GM12878 (cell line): ENCODE measurements at regions not wholly inside any gene's neighbourhood (a gene's known extent, or its start where the extent isn't known, plus 50 kb on each side); places are given as distances from the start of the nearest gene placed in this dataset.

ENCODE experiments used
- ATAC-seq: fragments of 200-7000 bp; cut with Tn5 transposase; 3 replicates; pipeline ENCODE4 v1.9.1; 2020; ENCODE audit warnings: mild to moderate bottlenecking, moderate library complexity
- BruUV-seq: library from RNA; stranded (reverse); fragments of 400-500 nt; replicated peaks from 2 replicates; lab custom pipeline; 2021; lab: Mats Ljungman, UMichigan
- CTCF ChIA-PET: fragments of 300-600 bp; sonication (Branson Sonifier 250); formaldehyde crosslinking; extraction: SDS; loops from one replicate; lab custom pipeline; 2021; ENCODE audit warnings: inconsistent platforms; lab: Yijun Ruan, JAX
- POLR2A ChIA-PET: fragments of 350-600 bp; formaldehyde crosslinking; extraction: SDS; loops from one replicate; lab custom pipeline; 2021; ENCODE audit warnings: inconsistent platforms; lab: Charles Lee
- RAD21 ChIA-PET: fragments of 300-600 bp; sonication (Branson Sonifier 250); formaldehyde crosslinking; loops from one replicate; lab custom pipeline; 2023; ENCODE audit warnings: antibody characterized with exemption; ENCODE audit not compliant: unreplicated experiment; lab: Charles Lee
- SMC1A ChIA-PET: fragments of 300-600 bp; sonication (Branson Sonifier 250); formaldehyde crosslinking; loops from one replicate; lab custom pipeline; 2023; ENCODE audit not compliant: unreplicated experiment, uncharacterized antibody; lab: Charles Lee
- DNase-seq: peaks from one replicate; pipeline ENCODE4 v3.0.0-alpha.2; 2011; ENCODE audit warnings: low read depth, low spot score
- FAIRE-seq: peaks from 3 replicates; lab custom pipeline; 2011; peaks lifted over from hg19 to GRCh38; lab: Jason Lieb, UNC
- H2AFZ ChIP-seq: 2 replicates; pipeline ENCODE4 v1.6.0; 2011; ENCODE audit warnings: low read depth, low read length, control low read depth; ENCODE audit not compliant: control insufficient read depth
- H3K27ac ChIP-seq: 2 replicates; pipeline ENCODE4 v1.5.1; 2011; ENCODE audit warnings: control low read depth; ENCODE audit not compliant: control insufficient read depth, insufficient read depth
- H3K27me3 ChIP-seq, 2 experiments: replicated peaks in 1 of 2; 2 replicates each; pipeline versions ENCODE4 v1.6.0 to v1.6.1; 2011; ENCODE audit warnings: low read length in 1 of 2; ENCODE audit not compliant: control insufficient read depth in 2 of 2, insufficient read depth in 2 of 2
- H3K36me3 ChIP-seq, 2 experiments: 2 replicates each; pipeline ENCODE4 v1.5.1; 2011; ENCODE audit warnings: low read length in 1 of 2; ENCODE audit not compliant: control insufficient read depth in 2 of 2, insufficient read depth in 2 of 2
- H3K4me1 ChIP-seq: 2 replicates; pipeline ENCODE4 v1.6.1; 2011; ENCODE audit warnings: mild to moderate bottlenecking, low read length, moderate library complexity, mixed read lengths; ENCODE audit not compliant: control insufficient read depth, insufficient read depth
- H3K4me2 ChIP-seq: 2 replicates; pipeline ENCODE4 v1.6.0; 2011; ENCODE audit warnings: control low read depth; ENCODE audit not compliant: control insufficient read depth, insufficient read depth
- H3K4me3 ChIP-seq: fragments of 200-600 bp; sonication (generic); 2 replicates; pipeline ENCODE4 v1.5.1; 2016
- H3K79me2 ChIP-seq: 2 replicates; pipeline ENCODE4 v1.6.0; 2011; ENCODE audit warnings: low read length; ENCODE audit not compliant: control insufficient read depth, insufficient read depth
- H3K9ac ChIP-seq: 2 replicates; pipeline ENCODE4 v1.8.0; 2011; ENCODE audit warnings: low read length, control low read depth, mixed read lengths; ENCODE audit not compliant: control insufficient read depth, insufficient read depth
- H3K9me3 ChIP-seq: replicated peaks from 3 replicates; pipeline ENCODE4 v1.5.1; 2011; ENCODE audit warnings: mild to moderate bottlenecking, low read length; ENCODE audit not compliant: control insufficient read depth, insufficient read depth
- H4K20me1 ChIP-seq: 2 replicates; pipeline ENCODE4 v1.6.0; 2011; ENCODE audit not compliant: control insufficient read depth, insufficient read depth
- BCL11A ChIP-seq: IDR thresholded peaks from 2 replicates; pipeline ENCODE4 v1.6.1; 2011; ENCODE audit warnings: low read depth, low read length
- BMI1 ChIP-seq: fragments of 450-650 bp; IDR thresholded peaks from 2 replicates; pipeline ENCODE4 v1.6.1; 2016; ENCODE audit warnings: mild to moderate bottlenecking, moderate library complexity, borderline replicate concordance
- BRCA1 ChIP-seq: IDR thresholded peaks from 2 replicates; pipeline ENCODE4 v1.6.1; 2011; ENCODE audit warnings: low read depth, low read length, improper control_type of control experiment
- CBX3 ChIP-seq: fragments of 200-600 bp; sonication (generic); IDR thresholded peaks from 2 replicates; pipeline ENCODE4 v1.6.1; 2016; ENCODE audit warnings: low read depth, borderline replicate concordance
- CUX1 ChIP-seq: IDR thresholded peaks from 2 replicates; pipeline ENCODE4 v1.6.1; 2012; ENCODE audit warnings: improper control_type of control experiment, low read depth, low read length; ENCODE audit not compliant: insufficient replicate concordance
- EED ChIP-seq: sonication (generic); IDR thresholded peaks from 2 replicates; pipeline ENCODE4 v1.6.1; 2016; ENCODE audit warnings: antibody characterized with exemption, low read depth
- ESRRA ChIP-seq: IDR thresholded peaks from 2 replicates; pipeline ENCODE4 v1.6.1; 2012; ENCODE audit warnings: mild to moderate bottlenecking, low read length, improper control_type of control experiment
- FOS ChIP-seq: IDR thresholded peaks from 3 replicates; pipeline ENCODE4 v1.6.1; 2011; ENCODE audit warnings: borderline replicate concordance; ENCODE audit not compliant: insufficient read length; ENCODE audit errors: extremely low read depth
- HDAC6 ChIP-seq: fragments of 200-600 bp; sonication (generic); IDR thresholded peaks from one replicate; pipeline ENCODE4 v1.8.0; 2017; ENCODE audit warnings: antibody characterized with exemption; ENCODE audit not compliant: unreplicated experiment
- KAT2A ChIP-seq: conservative IDR thresholded peaks from 2 replicates; pipeline ENCODE4 v1.6.1; 2011; ENCODE audit warnings: low read depth, low read length; ENCODE audit not compliant: control insufficient read depth
- NR2C2 ChIP-seq: IDR thresholded peaks from 2 replicates; pipeline ENCODE4 v1.6.1; 2011; ENCODE audit warnings: borderline replicate concordance, low read depth; ENCODE audit not compliant: control insufficient read depth, insufficient read length
- RB1 ChIP-seq: fragments of 450-650 bp; formaldehyde crosslinking; IDR thresholded peaks from 2 replicates; pipeline ENCODE4 v1.6.1; 2017; ENCODE audit warnings: mild to moderate bottlenecking, borderline replicate concordance
- RELA ChIP-seq: fragments of 450-650 bp; IDR thresholded peaks from 2 replicates; pipeline ENCODE4 v1.8.0; 2014; ENCODE audit warnings: borderline replicate concordance; ENCODE audit not compliant: partially characterized antibody
- SP1 ChIP-seq: IDR thresholded peaks from one replicate; pipeline ENCODE4 v1.6.1; 2011; ENCODE audit warnings: low read depth, low read length
- TCF12 ChIP-seq: IDR thresholded peaks from 2 replicates; pipeline ENCODE4 v1.6.1; 2011; ENCODE audit warnings: low read depth, mild to moderate bottlenecking, low read length
- USF2 ChIP-seq: IDR thresholded peaks from 2 replicates; pipeline ENCODE4 v1.6.1; 2011; ENCODE audit warnings: low read depth, low read length, improper control_type of control experiment, borderline replicate concordance
- WRNIP1 ChIP-seq: IDR thresholded peaks from 2 replicates; pipeline ENCODE4 v1.6.1; 2011; ENCODE audit warnings: low read depth, low read length, improper control_type of control experiment, borderline replicate concordance
- ZNF24 ChIP-seq: fragments of 450-650 bp; IDR thresholded peaks from 2 replicates; pipeline ENCODE4 v1.6.1; 2017; ENCODE audit warnings: antibody characterized with exemption, mild to moderate bottlenecking
- WGBS: methylation state at CpG from one replicate; pipeline ENCODE4 v1.1.6; 2016; ENCODE audit warnings: low lambda C conversion rate; ENCODE audit not compliant: insufficient replicate concordance, insufficient coverage; ENCODE audit errors: missing lambda C conversion rate; 5-methylcytosine and 5-hydroxymethylcytosine counted together
- in situ Hi-C: fragments of 300-500 bp; cut with MboI; formaldehyde crosslinking; loops from 9 replicates; pipeline ENCODE4 v1.14.3; 2018; ENCODE audit warnings: mixed read lengths
- intact Hi-C: fragments of 100-400 bp; cut with micrococcal nuclease; formaldehyde crosslinking; loops from one replicate; pipeline ENCODE4 v1.14.2; 2022; ENCODE audit not compliant: unreplicated experiment

- no TSS peak for BruUV-seq
- ChIA-PET CTCF (no interaction called here), RAD21 (no interaction called here)
- ATAC-seq: no peak
- H3K4me1 ChIP-seq: no peaks in the 10 kb centered on the region
- no peak overlapping the region for H3K27ac ChIP-seq
- WGBS: 17% methylated on average over 16 of the region's 16 CpGs
- H3K9me3 ChIP-seq: no peaks in the 10 kb centered on the region; the same call in 2 of the 3 replicates
- H2AFZ ChIP-seq: no peak overlapping the region
- H3K27me3 ChIP-seq: no peaks in the 10 kb centered on the region
- no peaks in the 10 kb centered on the region for H3K36me3 ChIP-seq
- no peak for TF ChIP-seq USF2
- TF ChIP-seq WRNIP1: no peak
- no peak for TF ChIP-seq BMI1
- TF ChIP-seq CUX1: no peak
- no peak for TF ChIP-seq BCL11A
- no peak for TF ChIP-seq SP1
- TF ChIP-seq RELA: no peak
- no peak for TF ChIP-seq HDAC6
- TF ChIP-seq CBX3: no peak
- TF ChIP-seq ZNF24: no peak
- TF ChIP-seq NR2C2: no peak
- no peak for TF ChIP-seq TCF12
- TF ChIP-seq KAT2A: no peak
- no peak for TF ChIP-seq FOS
- no peak for TF ChIP-seq EED
- no peak for TF ChIP-seq BRCA1
- TF ChIP-seq ESRRA: no peak
- no peak for TF ChIP-seq RB1
- TF ChIP-seq, all 136 proteins: peak for 0
- intact Hi-C loops: no loop called here
- SMC1A ChIA-PET: no interaction called here
- POLR2A ChIA-PET: no interaction called here
- H3K9ac ChIP-seq: no peak overlapping the region
- FAIRE-seq (no peak), DNase-seq (no peak)
- no peak overlapping the region for H3K4me2 ChIP-seq
- H4K20me1 ChIP-seq: no peaks in the 10 kb centered on the region
- H3K4me3 ChIP-seq: no peak overlapping the region
- no peaks in the 10 kb centered on the region for H3K79me2 ChIP-seq
- in situ Hi-C loops: no loop called here
Observed at GRCh38 chr19:32105527-32106310, 239.7 kb upstream of the ZNF507 start.
